ENCODE measurements at regions not wholly inside any gene's neighbourhood (a gene's known extent, or its start where the extent isn't known, plus 50 kb on each side); places are given as distances from the start of the nearest gene placed in this dataset.
A peak's percentile ranks its signal among the peaks of the same experiment; 100 is the strongest.

GRCh38 chr11:45092404-45092785 is 54.0 kb upstream of the PRDM11 start:
- no peak for DNase-seq (ENCODE audit: low spot score)
- Mint-ChIP-seq H3K4me3 (no peak overlapping the region), H3K4me1 (ENCODE audit: low read depth in 2 of 2) (peaks cover 44 to 51% of the 10 kb centered on the region in 2 donors)

GRCh38 chr11:45092901-45093760 is 53.3 kb upstream of the PRDM11 start:
- Mint-ChIP-seq H3K4me1 (ENCODE audit: low read depth in 2 of 2) (peaks cover 47% of the 10 kb centered on the region in 2 donors), H3K4me3 (peak overlapping the region; percentile 40), H3K9me3 (no peaks in the 10 kb centered on the region), H3K27me3 (peaks cover 26 to 28% of the 10 kb centered on the region in 2 donors), H3K36me3 (no peaks in the 10 kb centered on the region), H3K27ac (peak overlapping the region in 1 of 2 donors; percentile 51)
- ATAC-seq = peak; percentile 82 to 87
- peak; percentile 72 for DNase-seq (ENCODE audit: low spot score)

More at GRCh38 chr11:45092404-45092785, 54.0 kb upstream of the PRDM11 start:
- Mint-ChIP-seq H3K27me3 (peaks cover 26 to 28% of the 10 kb centered on the region in 2 donors), H3K9me3 (no peaks in the 10 kb centered on the region), H3K36me3 (no peaks in the 10 kb centered on the region), H3K27ac (no peak overlapping the region)
- no peak for ATAC-seq

GRCh38 chr11:45093761-45094455 is 52.5 kb upstream of the PRDM11 start:
- peaks cover 47 to 52% of the 10 kb centered on the region in 2 donors for H3K4me1 Mint-ChIP-seq (ENCODE audit: low read depth in 2 of 2)
- peak overlapping the region; percentile 40 for H3K4me3 Mint-ChIP-seq
- peak overlapping the region in 1 of 2 donors; percentile 51 for H3K27ac Mint-ChIP-seq

GRCh38 chr11:45094958-45095690 is 51.3 kb upstream of the PRDM11 start:
- ATAC-seq = no peak
- H3K27ac Mint-ChIP-seq = peak overlapping the region in 1 of 2 donors; percentile 17
- H3K4me1 Mint-ChIP-seq (ENCODE audit: low read depth in 2 of 2) = peaks cover 43 to 49% of the 10 kb centered on the region in 2 donors
- peak overlapping the region; percentile 22 for H3K4me3 Mint-ChIP-seq
- DNase-seq (ENCODE audit: low spot score) = no peak
- H3K9me3 Mint-ChIP-seq = no peaks in the 10 kb centered on the region
- H3K27me3 Mint-ChIP-seq = peaks cover 31 to 37% of the 10 kb centered on the region in 2 donors
- H3K36me3 Mint-ChIP-seq = no peaks in the 10 kb centered on the region

More at GRCh38 chr11:45093761-45094455, 52.5 kb upstream of the PRDM11 start:
- Mint-ChIP-seq H3K36me3 (no peaks in the 10 kb centered on the region), H3K9me3 (no peaks in the 10 kb centered on the region), H3K27me3 (peaks cover 34 to 35% of the 10 kb centered on the region in 2 donors)
- ATAC-seq (peak in 1 of 2 donors; percentile 3), DNase-seq (ENCODE audit: low spot score) (peak; percentile 53)

GRCh38 chr11:45095691-45096010 is 50.8 kb upstream of the PRDM11 start:
- no peak for DNase-seq (ENCODE audit: low spot score)
- H3K36me3 Mint-ChIP-seq = no peaks in the 10 kb centered on the region

GRCh38 chr11:45096636-45097035 is 49.8 kb upstream of the PRDM11 start:
- no peak for ATAC-seq
- DNase-seq (ENCODE audit: low spot score) = peak; percentile 58
- Mint-ChIP-seq H3K27ac (peak overlapping the region in 1 of 2 donors; percentile 21), H3K27me3 (peaks cover 32 to 40% of the 10 kb centered on the region in 2 donors), H3K4me3 (no peak overlapping the region), H3K36me3 (no peaks in the 10 kb centered on the region), H3K4me1 (ENCODE audit: low read depth in 2 of 2) (peaks cover 42 to 45% of the 10 kb centered on the region in 2 donors), H3K9me3 (no peaks in the 10 kb centered on the region)

More at GRCh38 chr11:45095691-45096010, 50.8 kb upstream of the PRDM11 start:
- Mint-ChIP-seq H3K4me3 (peak overlapping the region; percentile 22), H3K4me1 (ENCODE audit: low read depth in 2 of 2) (peaks cover 41 to 47% of the 10 kb centered on the region in 2 donors), H3K27me3 (peaks cover 29 to 37% of the 10 kb centered on the region in 2 donors), H3K27ac (peak overlapping the region in 1 of 2 donors; percentile 17), H3K9me3 (no peaks in the 10 kb centered on the region)
- ATAC-seq = no peak

Measured in natural killer cell treated with Interleukin-12 subunit alpha and Interleukin-12 subunit beta and Interleukin-15 and Interleukin-18, amount 100 ng/mL, for 72 hours (primary cell).